ENCODE measurements at regions not wholly inside any gene's neighbourhood (a gene's known extent, or its start where the extent isn't known, plus 50 kb on each side); places are given as distances from the start of the nearest gene placed in this dataset.

- TF ChIP-seq POLR2AphosphoS5 (IDR thresholded peaks at IDR 0.05; ENCODE audit: low read depth, low read length) (no peak), CTCF (IDR thresholded peaks at IDR 0.05) (no peak)
These were observed 87.5 kb upstream of the RNF152 start for GRCh38 chr18:61980355-61980754.
